HCEC 1CT (cell line): ENCODE measurements at regions not wholly inside any gene's neighbourhood (a gene's known extent, or its start where the extent isn't known, plus 50 kb on each side); places are given as distances from the start of the nearest gene placed in this dataset.
"Not testable (repeated sequence)": the region's sequence is repeated elsewhere in the genome, so short reads cannot be mapped to it uniquely, and the experiment has no call there.

Experiments
- DNase-seq: peaks from one replicate; pipeline ENCODE4 v3.0.0-alpha.2; 2017

DNA sequence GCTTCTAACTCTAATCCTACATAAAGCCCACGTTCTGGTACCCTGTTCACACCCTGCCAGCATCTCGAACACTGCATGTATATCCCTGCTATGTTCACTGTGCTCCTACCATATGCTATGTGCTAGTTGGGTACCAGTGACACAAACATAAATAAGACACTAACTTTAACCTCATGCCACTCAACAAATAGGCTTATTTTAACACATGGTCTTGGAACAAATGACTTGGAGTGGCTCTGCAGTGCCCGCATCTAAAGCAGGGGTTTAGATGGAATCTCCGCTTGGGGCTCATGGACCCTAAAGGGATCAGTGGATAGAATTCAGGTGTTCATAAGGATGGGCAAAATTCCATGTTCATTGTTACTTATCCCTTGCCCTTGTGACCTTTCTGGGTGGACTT lies 175.7 kb upstream of the ZKSCAN2 start:
- no peak for DNase-seq

DNA sequence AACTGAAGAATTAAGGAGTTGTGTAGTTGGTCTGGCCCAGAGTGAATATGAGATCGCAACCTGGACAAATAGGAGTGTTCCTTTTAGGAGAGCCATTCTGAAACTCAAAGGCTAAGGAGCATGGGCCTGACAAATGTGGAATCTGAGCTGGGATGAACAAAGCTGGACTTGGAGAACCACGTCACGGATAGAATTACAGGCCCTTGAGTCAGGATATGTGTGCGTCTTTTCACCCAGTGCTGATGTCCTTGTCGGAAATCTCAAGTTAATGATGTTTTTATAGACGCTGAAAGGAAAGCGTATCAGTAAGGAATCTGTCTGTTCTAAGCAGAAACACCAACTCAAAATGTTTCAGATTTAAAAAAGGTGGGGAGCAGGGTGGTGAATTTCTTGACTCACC lies 173.8 kb upstream of the ZKSCAN2 start:
- DNase-seq: no peak

DNA sequence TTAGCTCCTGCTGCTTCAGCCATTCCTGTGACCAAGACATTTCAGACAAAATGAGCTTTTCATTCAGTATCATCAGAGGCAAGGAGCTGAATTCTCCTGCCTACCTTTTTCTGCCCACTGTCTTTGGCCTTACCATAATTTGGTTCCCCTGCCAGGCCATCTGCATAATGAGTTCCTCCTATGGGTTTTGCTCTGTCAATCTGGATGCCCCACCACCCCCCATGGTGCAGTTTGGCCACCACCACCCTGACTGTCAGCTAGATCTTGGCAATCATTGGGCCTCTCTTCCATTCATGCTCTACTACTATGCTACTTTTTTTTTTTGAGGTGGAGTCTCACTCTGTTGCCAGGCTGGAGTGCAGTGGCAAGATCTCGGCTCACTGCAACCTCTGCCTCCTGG lies 169.2 kb upstream of the ZKSCAN2 start:
- DNase-seq: no peak

DNA sequence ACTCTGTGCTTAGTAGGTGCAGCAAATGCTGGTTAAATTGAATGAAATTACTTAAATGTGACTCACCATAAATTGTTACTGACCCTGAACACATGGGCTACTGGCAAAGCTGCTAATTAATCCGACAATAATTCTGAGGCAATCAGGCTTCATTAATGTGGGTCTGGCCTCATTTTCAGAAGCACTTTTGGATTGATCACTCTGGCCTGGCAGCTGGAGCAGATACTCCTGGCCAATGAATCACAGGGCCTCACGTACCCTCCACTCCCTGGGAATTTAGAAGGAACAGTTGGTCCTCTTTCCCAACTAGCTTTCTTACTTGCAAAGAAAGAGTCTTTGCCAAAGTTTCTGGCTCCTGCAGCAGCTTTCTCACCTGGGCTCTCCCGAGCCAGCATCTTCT lies 162.0 kb upstream of the ZKSCAN2 start:
- DNase-seq: no peak

DNA sequence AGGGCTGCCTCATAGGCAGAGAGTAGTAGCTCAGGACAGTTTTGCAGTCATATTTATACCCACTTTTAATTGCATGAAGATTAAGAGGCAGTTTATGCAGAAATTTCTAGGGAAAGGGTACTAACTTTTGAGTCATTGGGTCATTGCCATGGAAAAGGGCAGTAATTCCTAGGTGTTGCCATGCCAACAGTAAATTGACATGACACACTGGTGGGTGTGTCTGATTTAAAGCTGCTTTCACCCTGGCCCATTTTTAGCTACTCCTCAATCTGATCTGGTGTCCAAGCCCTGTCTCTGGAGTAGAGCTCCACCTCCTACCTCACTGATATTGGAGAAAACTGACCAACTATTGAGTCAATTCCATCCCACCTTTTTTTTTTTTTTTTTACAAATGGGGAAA lies 161.5 kb upstream of the ZKSCAN2 start:
- DNase-seq: no peak

DNA sequence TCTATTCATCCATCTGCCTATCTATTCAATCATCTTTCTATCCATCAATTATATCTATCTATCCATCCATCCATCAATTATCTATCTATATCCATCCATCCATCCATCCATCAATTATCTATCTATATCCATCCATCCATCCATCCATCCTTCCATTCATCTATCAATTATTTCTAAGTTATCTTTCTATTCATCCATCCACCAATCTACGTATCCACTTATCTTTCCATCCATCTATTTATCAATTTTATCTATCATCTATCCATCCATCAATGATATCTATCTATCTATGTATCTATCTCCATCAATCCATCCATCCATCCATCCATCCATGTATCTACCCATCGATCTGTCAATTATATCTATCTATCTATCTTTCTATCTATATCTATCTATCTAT lies 158.4 kb upstream of the ZKSCAN2 start:
- no peak for DNase-seq

DNA sequence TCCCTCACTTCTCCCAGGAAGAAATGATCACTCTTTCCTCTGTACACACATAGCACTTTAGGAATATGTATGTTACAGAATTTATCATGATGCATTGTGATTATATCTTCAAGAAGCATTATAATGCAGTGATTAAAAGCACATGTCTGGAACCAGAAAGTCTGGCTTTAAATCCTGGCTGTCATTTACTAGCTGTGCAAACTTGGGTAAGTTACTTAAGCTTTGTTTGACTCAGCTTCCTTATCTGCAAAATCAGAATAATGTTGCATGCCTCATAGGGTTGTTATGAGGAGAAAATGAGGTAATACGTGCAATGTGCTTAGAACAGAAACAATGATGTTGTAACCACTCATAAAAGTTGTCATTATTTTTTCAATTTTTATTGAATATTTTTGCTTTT lies 156.3 kb upstream of the ZKSCAN2 start:
- DNase-seq: no peak

DNA sequence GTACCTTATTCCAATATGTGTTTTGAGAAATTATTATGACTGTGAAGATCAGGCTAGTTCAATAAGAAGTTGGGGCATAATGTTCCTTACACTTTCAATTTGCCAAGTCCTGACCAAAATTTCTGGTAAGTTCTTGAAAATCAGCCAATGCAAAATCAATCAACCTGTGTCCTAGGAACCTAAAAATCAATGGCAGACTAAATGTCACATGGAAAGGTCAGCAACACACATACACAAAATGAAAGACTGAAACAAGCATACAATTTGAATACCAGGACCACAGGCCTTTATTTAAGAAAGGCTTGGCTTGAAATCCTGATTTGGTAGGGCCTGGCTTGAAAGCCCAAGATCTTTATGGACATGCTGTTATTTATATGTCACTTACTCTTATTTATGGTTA lies 155.5 kb upstream of the ZKSCAN2 start:
- DNase-seq: no peak

DNA sequence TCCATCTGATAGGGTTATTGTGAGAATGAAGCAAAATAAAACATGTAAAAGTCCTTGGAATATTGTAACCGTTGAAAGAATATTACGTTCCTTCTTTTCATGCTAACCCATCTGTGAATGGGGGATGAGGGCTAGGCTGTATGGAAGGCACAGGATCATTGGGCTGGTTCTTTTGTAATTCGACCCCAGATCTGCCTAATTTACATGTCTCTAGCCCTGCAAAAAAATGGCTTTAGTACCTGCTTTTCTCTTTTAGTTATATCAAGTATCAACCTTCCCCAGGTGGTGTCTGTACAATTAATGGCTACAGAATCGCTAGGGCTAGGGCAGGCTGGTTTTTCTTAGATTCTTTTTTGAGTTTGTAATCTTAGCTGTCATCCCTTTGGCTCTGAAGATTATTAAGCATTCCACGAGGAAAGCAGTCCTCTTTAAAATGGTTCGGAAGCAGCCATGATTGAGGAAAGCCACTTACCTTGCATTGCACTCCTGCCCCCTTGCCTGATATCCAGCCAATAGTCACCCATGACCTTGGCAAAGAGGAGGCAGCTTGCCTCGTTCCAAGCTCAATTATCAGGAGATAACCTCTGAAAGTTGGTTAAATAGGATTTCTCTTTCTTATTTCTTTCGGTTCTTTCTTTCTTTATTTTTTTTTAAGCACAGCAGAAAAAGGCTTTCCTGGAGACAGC lies 153.9 kb upstream of the ZKSCAN2 start:
- DNase-seq: no peak

DNA sequence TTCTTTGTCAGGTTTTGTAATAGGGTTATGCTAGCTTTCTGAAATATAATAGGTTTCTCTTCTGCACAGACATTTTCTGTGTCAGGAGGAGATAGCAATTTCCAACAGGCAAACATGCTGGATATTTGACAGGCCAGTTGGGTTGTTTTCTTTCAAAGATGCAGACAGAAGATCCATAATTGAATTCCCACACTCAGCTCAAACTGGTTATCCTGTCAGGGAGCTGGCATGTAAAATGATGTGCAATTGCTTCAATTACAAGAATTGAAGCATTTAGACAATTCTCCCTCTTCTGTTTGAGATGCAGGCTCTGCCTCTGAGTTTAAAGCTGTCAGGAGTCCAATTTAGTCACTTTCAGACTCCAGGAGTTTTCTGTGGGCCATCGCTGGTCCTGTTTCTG lies 146.2 kb upstream of the ZKSCAN2 start:
- no peak for DNase-seq

DNA sequence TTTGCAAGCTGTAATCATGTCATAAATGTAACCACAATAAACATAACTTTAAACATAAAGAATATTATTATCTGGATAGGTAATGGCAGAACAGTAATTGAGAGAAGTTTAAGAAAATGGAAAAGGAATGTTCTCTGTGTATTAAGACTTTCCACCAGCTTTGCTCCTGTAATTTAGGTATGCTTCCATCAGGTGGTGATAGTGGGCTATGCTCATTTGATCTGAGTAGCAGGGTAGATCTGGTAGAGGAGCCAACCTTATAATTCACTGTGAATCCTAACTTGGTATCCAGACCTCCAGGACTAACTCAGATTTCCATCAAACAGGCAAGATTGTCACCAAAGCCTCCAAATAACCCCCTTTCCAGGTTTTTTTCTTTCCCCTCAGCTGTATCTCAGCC lies 137.9 kb upstream of the ZKSCAN2 start:
- DNase-seq: no peak

DNA sequence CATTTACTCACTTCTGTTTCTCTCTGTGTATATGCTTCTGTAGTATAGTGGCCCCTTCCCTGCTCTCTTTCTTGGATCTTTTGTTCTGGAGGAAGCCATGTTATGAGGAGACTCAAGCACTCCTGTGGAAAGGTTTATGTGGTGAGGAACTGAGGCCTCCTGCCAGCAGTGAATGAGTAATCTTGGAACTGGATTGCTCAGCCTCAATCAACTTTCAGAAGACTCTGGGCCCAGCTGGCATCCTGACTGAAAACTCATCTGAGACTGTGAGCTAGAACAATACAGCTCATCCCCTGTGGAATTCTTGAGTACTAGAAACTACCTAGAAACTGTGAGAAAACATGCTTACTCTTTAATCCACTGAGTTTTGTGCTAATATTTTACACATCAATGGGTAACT lies 133.1 kb upstream of the ZKSCAN2 start:
- no peak for DNase-seq

DNA sequence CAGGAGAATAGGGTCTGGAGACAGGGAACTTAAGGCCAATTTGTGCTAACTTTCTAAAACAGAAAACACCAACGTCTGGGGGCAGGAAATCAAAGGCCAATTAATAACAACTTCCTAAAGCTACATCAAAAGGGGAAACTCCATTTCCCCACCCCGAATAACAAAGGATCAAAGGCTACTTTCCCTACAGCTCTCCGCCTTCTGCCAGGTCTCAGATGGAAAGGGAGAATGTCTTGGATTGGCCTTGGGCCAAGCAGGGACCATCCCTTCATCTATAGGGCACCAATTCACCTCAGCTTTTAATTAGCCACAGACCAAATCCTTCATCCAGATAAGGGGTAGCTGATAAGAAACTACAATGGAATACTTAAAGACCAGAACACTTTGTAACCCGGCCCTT lies 116.9 kb upstream of the ZKSCAN2 start:
- no peak for DNase-seq

DNA sequence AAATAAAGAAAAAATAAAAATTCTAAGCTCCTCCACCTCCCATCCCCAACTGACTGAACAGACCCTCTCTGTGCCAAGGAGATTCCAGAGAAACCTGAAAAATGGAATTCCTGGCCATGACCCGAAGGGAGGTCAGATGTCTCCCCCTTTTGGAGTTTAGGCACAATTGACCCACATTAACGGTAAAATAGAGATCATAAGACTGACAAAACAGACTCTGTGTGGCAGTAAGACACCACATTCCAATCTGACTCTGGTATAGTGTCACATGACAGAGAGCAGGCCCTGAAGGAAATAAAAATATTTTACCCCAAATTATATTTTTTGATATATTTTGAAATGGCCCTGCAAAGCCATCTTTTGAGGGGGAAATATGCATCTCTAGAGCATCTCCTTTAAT lies 115.1 kb upstream of the ZKSCAN2 start:
- no peak for DNase-seq

DNA sequence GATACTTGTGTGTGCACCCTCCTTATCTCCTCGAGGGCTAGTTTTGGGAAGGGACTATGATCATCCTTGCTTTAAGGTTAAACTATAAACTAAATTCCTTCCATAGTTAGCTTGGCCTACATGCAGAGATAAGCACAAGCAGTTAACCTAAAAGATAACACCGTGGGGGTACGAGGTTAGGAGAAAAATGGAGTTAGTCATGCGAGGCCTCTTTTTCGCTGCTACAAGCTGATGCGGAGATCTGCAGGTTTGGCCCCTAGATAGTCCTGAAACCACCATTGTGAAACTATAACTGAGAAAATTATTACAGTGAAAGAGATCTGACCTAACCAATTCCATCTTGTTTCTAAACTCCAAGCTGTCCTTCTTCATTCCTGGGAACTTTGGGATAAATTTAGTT lies 113.7 kb upstream of the ZKSCAN2 start:
- DNase-seq: no peak

DNA sequence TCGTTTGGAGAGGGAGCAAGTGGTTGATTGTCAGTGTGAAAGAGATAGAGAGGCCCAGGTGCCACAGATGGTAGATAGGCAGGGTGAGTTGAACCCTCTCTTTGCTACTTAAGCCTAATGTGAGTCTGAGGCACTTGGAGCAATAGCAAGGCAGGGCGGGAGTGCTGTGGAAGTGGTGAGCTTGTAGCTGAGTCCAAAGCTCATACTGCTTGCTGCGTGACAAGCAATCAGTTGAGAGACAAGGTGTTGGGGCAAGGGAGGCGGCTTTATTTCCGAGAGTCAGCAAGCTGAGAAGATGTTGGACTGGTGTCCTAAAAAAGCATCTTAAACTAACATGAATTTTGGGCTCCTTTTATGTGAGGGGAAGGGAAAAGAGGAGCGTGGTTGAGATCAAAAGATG lies 112.9 kb upstream of the ZKSCAN2 start:
- DNase-seq: no peak

DNA sequence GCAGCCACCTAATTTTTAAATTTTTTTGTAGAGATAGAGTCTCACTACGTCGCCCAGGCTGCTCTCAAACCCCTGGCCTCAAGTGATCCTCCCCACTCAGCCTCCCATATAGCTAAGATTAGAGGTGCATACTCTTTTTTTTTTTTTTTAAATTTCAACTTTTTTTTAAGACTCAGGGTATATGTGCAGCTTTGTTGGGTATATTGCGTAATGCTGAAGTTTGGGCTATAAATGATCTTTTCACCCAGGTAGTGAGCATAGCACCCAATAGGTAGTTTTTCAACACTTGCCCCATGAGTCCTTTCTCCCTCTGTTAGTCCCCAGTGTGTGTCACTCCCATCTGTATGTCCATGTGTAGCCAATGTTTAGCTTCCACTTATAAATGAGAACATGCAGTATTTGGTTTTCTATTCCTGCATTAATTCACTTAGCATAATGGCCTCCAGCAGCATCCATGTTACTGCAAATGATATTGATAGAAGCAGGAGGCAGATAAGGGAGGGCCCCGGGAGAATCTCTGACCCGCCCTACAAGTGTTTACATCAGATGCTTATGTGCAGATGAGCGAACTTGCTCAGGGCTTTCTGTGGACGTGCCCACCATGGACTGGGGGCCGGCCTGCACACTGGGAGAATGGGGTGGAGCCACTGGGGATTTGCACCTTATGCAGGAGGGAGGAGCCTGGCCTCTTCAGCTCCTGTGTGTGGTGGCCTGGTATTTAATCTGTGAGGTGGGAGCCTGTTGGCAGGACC lies 110.3 kb upstream of the ZKSCAN2 start:
- DNase-seq: no peak

DNA sequence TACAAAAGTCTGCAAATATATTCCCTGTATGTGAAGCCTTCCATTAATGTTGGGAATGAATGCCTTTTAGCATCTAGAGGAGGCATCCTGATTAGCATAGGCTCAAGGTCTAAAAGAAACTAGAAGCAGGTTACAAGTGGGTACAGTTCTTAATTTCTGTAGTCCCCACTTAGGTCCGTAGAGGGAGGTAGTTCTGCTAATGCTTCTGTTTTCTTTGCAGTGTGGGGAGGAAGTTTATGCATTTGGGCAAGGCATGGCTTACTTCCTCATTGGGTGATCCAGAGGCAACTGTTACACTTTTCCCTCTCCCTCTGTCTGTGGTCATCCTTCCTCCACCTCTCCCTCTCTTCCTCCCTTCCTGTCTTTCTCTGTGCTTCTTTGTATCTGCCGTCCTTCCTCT lies 108.4 kb upstream of the ZKSCAN2 start:
- no peak for DNase-seq

DNA sequence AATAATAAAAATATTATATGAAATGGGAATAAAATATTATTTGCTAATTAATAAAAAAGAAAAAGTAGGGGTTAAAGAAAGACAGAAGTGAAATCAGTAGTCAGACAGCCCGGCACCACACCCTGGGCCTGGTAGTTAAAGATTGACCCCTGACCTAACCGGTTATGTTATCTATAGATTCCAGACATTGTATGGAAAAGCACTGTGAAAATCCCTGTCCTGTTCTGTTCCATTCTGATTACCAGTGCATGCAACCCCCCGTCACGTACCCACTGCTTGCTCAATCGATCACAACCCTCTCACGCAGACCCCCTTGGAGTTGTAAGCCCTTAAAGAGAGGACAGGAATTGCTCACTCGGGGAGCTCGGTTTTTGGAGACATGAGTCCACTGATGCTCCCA lies 101.9 kb upstream of the ZKSCAN2 start:
- DNase-seq: not testable (repeated sequence)

DNA sequence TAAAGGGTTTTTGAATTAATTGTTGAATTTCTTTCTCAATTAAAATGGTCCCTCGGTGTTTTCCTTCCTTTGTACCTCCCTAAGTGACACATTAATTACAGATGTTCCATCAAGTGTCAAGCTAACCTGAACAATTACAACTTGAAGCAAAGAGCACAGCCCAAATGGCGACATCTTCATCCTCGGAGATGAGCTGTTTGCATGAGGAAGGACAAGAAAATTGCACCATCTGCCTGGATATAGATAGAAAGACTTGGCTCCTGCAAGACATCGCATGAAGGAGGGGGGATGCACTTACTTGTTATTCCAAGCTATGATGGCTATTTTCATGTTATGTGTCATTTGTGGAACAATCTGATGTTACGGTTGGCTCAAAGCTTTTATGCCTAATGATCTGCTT lies 86.4 kb upstream of the ZKSCAN2 start:
- no peak for DNase-seq

DNA sequence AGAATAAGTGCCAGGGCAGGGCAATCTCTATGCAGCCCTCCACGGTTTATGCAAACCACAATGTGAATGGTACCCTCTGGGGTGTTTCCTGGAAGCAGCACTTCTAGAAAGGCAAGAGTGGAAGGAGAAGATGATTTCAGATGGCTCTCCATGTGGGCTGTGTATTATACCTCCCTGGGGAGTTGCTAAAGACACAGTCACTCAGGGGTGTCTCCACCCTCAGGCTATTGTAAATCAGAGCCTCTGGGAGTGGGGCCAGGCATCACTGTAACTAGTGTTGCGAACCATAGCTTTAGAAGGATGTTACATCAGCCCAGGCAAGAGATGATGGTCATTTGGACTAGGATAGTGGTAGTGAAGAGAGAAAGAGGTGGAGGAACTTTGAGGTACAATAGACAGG lies 83.3 kb upstream of the ZKSCAN2 start:
- DNase-seq: no peak

DNA sequence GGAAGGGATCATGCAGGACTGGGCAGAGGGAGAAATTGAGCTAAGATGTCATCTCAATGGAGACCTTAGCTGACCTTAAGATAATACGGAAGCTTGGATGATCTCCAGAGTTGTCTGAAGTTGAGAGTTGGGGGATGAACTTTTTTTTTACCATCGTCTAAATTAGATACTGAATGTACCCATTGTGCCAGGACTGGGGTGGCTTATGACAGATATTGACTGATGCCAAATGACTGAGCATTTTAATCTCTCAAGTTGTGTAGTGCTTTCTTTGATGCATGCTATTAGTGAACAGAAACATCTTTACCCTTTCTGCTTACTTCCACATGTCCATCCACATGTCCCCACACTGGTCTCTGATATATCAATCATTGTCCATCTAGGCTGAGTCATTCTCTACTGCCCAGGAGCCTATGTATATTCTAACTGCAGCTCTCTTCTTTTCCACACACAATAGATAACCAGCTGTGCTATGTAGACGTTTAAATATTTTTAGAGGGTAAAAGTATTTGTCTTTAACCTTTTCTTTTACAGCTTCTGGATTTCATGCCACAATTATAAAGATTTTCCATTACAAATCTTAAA lies 60.2 kb upstream of the ZKSCAN2 start:
- no peak for DNase-seq

DNA sequence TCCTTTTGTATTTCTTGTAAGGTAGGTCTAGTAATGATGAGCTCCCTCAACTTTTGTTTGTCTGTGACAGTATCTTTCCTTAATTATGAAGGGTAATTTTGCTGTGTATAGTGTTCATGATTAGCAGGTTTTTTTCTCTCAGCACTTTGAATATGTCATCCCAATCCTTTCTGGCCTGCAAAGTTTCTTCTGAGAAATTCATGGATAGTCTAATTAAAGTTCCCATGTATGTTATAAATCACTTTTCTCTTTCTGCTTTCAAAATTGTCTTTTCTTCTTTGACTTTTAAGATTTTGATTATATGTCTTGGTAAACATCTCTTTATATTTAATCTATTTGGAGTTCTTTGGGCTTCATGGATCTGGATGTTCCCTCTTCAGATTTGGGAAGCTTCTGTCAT lies 54.3 kb upstream of the ZKSCAN2 start:
- DNase-seq: no peak

DNA sequence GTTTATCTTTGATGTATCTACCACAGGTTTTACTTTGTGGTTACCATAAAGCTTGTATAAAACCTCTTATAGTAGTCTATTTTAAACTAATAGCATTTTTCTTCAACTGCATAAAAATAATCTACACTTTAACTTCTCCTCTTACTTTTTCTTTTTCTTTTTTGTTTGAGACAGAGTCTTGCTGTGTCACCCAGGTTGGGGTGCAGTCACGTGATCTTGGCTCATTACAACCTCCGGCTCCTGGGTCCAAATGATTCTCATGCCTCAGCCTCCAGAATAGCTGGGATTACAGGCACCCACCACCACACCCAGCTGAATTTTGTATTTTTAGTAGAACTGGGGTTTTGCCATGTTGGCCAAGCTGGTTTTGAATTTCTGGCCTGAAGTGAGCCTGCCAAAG lies 53.4 kb upstream of the ZKSCAN2 start:
- DNase-seq: no peak
